Occipital lobe (tissue), 1 donor: ENCODE measurements at regions not wholly inside any gene's neighbourhood (a gene's known extent, or its start where the extent isn't known, plus 50 kb on each side); places are given as distances from the start of the nearest gene placed in this dataset.

Experiments
- DNase-seq: peaks from one replicate; lab custom pipeline; 2025; lab: John Stamatoyannopoulos, UW

DNA sequence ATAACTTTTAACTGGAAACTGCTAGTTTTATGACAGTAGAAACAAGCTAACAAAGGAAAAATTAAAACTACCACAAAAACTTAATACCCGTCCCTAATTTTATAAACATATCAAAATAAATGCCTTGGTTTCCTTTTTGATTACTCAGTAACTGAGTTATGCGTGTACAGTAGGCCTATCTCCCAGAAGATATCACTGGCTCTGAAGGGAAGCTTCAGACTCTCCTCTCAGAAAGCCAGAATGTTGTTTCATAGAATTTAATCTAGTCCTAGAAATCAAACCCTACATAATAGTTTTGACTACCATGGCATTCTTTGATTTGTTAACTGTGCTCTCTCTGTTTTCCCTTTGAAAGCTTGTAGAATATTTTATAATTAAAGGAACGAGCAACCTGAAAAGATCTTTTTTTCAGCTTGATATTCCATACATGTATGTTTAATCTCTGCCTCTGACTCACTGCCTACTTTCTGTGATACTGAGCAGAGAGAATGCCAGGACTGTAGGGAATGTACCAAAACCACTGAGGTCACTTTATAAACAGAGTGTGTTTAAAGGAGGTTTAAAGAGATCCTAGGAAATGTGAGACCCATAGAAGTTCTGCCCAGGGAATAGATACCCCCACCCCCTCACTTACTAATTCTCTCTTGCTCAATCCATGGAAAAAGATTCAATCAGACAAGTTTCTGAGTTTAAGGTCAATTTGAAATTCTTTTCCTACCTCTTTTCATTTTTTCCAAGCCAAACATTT is 311.5 kb downstream of the HDGFL1 start:
- no peak for DNase-seq

- DNase-seq, result no peak
These were observed 313.2 kb downstream of the HDGFL1 start for GRCh38 chr6:22882581-22882980.

DNA sequence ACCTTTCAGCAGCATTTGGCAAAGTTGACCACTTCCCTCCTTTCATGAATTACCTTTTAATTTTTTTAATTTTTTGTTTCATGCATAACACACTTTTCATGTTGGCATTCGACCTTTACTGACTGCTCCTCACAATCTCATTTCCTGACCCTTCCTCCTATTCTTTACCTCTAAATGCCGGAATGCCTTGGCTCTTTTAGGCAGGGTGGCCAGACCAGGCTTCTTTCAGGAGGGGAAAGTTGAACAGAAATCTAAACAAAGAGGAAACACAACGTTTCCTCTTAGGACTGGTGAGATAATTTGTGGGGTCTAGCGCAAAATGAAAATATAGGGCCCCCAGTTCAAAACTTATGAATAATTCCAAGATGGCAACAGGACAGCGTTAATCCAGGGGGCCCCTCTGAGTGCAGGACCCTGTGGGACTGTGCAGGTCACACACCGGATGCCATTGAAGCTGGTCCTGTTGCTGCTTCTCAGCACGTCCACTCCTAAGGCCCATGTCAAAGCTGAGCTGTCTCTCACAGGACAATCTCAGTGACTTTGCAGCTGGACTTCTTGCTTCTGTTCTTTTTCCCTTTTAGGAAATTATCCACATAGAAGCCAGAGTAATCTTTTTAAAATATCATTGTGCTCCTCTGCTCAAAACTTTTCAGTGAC is 313.8 kb downstream of the HDGFL1 start:
- DNase-seq, result no peak

DNA sequence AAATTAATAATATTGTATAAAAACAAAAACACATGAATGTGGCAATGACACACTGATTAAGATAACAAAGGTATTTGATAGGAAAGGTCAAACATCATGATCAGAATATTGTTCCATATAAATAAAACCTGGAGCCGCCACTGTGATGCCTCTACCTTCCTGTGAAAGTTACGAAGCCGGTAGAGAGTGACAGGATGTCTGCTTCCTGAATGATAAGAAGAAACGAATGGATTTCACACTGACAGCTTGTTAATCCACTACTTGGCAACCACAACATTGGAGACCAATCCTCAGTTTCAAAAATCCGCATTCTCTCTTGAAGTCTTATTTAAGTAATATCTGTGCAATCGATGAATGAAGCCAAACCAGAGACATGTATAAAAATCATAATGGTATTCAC is 315.1 kb downstream of the HDGFL1 start:
- no peak for DNase-seq

DNA sequence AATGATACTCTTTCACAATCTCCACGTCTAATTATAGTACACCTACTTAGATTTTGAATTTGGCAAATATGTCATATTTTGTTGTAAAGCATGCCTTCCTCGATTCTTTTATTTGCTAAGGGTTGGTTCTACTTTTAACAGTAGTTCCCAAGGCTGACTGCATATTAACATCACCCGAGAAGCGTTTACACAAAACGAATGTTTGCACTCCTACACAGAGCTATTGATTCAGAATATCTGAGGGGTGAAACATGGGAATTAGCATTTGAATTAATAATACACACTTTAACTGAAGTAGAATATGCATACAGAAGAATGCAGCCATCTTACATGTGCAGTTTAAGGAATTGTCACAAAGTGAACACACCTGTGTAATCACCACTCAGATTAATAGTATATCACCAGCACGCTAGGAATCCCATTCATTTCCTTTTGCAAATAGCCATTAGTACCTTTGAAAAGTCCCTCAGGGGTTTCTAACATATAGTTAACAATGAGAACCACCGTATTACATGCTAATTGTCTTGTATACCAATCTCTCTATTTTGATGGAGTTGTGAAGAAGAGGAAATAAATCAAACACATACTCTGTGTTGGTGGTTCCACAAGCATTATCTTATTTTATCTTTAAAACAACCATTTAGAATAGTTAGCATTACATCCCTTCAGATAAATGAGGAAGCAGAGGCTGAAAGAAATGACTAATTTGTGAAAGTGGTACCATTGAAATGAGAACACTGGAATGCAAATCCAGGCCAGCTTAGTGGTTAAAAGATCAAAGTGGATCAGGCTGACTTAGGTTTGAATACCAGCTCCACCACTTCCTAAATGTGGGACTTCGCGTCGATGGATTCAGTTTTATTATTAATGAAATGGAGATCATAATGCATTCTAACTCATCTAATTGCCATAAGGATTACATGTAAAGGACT is 317.6 kb downstream of the HDGFL1 start:
- no peak for DNase-seq

DNA sequence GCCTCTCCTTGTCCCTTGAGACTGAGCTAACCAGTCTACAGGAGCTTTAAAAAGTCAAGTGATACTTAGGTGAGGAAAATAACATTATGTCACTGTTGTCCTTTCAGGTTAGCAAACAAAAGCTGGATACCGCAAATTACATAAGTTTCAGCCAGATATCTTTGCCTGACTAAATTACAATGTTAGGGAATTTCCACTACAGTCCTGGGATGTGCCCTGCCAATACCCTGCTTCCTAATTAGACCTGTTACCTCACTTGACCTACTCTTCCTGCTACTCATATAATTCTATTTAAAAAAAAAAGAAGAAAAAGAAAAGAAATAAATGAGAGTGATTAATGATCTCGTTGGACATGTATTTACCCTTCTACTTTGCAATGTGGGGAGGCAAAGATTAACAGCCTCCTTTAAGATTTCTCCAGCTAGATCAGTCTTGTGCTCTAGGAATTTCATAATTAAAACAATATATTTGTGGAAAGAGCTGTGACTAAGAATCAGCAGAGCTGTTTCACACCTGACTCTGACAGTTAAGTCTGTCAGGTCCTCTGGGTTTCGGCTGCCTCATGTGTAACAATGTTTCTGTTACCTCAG is 318.9 kb downstream of the HDGFL1 start:
- no peak for DNase-seq

DNA sequence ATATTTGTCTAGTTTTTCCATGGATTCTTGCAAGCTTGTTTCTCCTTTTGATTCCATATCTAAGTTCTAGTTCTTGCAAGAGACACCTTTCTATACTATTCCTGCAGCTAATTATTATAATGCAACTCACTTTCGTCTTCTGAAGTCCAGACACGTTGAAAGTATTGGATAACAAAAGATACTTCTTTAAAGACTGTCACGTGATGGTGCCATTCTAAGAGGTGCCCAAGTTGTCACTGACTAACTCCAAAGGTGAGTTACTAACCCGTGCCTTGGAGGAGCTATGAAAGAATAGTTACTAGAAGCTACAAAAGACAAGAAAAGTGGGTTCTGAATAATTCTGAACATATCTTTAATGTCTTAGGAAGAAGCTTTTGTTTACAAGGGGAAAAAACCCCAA is 322.6 kb downstream of the HDGFL1 start:
- DNase-seq, result no peak

DNA sequence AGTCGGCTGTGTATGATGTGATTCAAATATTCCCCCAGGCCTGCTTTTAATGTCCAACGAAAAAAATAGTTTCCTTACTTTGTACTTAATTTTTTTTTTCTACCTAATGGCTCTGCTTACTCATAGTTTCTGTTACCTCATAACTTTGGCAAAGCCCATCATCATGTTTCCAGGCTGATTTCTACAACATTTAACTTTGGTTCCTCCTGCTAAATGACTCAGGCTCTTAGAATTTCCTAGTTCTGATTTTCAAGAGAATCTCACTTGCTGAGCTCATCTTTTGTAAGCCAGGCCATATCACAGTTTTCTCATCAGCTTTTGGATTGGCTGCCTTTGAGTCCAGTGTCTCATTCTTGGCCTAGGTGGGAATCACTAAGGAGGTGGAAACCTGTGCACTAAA is 323.1 kb downstream of the HDGFL1 start:
- no peak for DNase-seq

DNA sequence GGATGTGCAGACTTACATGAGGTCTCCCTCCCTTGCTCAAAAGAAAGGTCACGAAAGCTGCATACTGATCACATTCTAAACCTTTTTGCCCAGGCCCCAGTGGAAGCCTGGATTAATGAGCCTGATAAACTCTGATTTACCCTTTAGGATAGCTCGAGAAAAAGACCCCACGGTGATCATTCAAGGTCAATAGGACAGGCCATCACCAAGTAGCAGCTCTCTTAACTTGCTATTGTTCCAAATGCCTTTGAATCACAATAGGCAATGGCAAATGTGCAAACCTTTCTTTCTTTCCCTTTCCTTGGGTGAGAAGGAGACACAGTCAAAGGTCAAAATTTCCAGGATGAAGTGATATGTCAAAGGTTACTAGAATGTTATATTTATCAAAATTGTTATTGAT is 327.3 kb downstream of the HDGFL1 start:
- DNase-seq, result no peak

GRCh38 chr6:22899426-22899825 is 330.1 kb downstream of the HDGFL1 start:
- no peak for DNase-seq

- DNase-seq, result no peak
These were observed 334.5 kb downstream of the HDGFL1 start for GRCh38 chr6:22903826-22904225.

DNA sequence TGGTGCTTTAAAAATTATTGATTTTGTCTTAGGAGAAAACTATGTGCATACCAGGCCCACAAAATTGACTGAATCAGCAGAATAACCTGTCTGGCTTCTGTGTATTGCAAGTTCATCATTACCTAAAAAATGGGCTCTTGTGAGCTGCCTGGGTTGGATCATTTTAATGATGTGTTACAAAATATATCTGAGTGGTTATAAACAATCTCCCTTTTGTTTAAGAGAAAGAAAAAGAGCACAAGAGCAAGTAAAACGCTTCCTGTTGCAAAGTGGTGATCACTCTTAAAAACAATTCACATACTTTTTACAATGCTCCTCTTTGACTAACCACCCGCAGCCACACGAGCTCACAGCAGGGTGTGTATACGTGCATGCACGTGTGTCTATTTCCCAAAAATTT is 335.1 kb downstream of the HDGFL1 start:
- no peak for DNase-seq

DNA sequence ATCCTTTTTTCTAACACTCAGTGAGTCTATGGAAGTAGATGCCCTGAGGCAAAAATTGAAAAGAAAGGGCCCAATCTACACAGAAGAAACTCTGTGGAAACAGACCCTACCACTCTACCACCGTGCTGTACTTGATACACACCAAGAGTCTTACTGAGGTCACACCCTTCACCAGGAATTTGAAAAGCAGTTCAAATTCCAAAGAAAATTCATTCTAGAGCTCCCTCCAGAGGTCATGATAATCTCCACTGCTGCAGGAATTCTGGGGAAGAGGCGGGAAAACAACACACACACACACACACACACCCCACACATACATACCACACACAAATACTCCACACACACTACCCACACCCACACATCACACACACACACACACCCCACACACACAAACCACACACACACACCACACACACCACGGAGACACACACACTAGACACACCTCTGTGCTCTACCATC is 336.8 kb downstream of the HDGFL1 start:
- DNase-seq, result no peak

DNA sequence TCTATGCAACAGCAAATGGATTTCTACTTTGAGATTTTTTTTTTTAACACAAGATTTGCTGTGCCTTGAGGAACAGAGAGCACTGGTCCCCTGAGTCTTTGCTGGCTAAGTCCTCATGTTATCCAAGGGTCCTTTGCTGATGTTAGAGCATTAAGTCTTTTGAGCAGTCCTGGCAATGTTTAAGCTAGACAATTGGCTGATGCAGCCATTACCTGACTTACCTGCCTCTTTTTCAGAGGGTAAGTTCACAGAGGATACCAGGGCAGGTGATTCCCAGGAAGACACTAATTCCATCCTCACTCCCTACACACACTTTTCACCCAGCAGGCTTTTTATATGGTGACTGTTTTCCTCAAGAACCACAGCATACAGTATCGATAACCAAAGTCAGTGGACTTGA is 337.7 kb downstream of the HDGFL1 start:
- no peak for DNase-seq

GRCh38 chr6:22910370-22910769 is 341.0 kb downstream of the HDGFL1 start:
- DNase-seq, result no peak

DNA sequence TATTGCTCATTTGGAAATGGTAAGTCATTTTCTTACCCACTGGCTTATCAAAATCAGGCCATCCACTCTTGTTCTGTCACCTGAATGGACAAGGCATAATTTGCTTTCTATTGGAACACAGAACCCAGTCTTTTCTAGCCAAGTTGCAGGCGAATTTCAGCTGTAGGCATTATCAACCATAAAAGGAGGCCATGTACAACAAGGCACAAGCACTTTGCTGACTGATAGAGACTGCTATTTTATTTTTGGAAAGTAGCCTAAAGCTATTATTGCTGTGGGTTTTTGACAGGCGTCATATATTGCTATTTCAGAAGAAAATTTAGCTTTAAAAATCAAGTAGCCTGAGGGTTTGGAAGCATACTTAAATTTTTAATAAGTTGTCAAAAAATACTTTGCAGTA is 344.2 kb downstream of the HDGFL1 start:
- DNase-seq, result no peak

DNA sequence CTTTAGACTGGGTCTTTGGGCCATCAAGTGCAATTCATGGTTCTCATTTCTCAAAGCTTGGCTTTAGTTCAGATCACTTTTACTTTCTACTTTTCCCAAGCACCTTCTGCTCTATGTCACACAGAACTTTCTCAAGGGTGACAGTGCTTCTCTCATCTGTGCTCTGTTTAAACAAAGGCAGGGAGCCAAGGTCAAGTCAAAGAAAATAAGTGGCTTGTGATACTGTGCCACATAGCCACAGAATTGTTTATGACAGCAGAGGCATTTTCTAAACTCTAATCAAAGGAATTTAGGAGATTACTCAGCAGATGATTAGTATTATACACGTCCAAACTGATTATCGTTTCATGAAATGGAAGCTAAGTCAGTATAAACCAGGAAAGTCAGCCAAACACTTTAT is 348.0 kb downstream of the HDGFL1 start:
- DNase-seq, result no peak

DNA sequence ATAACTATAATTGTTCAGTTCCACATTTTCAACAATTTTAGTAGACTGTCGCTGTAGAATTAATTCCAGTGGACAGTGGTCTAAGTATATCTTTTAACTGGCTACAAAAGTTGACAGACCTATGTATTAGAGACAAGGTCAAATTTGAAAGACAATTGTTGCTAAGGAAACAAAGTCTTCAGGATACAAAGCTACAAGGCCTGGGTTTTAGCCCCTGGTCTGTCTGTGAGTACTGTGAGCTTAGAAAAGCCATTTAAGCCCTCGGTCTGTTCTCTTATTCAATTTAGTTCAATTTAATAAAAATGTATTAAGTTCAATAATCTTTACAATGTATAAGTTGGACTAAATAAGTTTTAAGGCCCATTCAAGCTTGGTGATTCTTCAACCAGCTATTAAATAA is 352.5 kb downstream of the HDGFL1 start:
- no peak for DNase-seq

- no peak for DNase-seq
These were observed 356.0 kb downstream of the HDGFL1 start for GRCh38 chr6:22925304-22925835.

GRCh38 chr6:22925920-22926789 is 356.8 kb downstream of the HDGFL1 start:
- no peak for DNase-seq
